ENCODE measurements at regions not wholly inside any gene's neighbourhood (a gene's known extent, or its start where the extent isn't known, plus 50 kb on each side); places are given as distances from the start of the nearest gene placed in this dataset.

DNA sequence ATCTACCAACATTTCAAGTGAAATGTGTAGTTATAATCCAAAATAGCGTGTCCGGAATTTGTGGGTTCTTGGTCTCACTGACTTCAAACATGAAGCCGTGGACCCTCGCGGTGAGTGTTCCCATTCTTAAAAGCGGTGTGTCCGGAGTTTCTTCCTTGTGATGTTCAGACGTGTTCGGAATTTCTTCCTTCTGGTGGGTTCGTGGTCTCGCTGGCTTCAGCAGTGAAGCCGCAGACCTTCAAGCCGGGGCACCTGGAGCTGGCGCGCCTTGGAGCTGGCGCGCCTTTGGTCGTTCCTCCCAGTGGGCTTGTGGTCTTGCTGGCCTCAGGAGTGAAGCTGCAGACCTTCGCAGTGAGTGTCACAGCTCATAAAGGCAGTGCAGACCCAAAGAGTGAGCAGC, 291.5 kb upstream of the EYS start:
- 94% methylated on average over 17 of the region's 19 CpGs for WGBS (ENCODE audit: missing lambda C conversion rate)
- ATAC-seq, result no peak
- no peak for DNase-seq (ENCODE audit: low read depth in 1 of 2, low spot score in 1 of 2)
- POLR2A ChIA-PET, result no interaction called here
- FAIRE-seq, result no peak
- CTCF ChIA-PET, result no interaction called here
- H3K4me2 ChIP-seq, result no peak overlapping the region
- H3K4me3 ChIP-seq, result no peak overlapping the region
- no peak overlapping the region for H3K27ac ChIP-seq
- TF ChIP-seq POLR2A (IDR thresholded peaks at IDR 0.05; ENCODE audit: low read length) (no peak), CBX2 (IDR thresholded peaks at IDR 0.05; ENCODE audit: borderline replicate concordance, low read depth) (no peak), ESRRA (IDR thresholded peaks at IDR 0.05; ENCODE audit: borderline replicate concordance, low read length) (no peak), ZC3H11A (IDR thresholded peaks at IDR 0.05) (no peak), FOSB (CRISPR knock-in tag; IDR thresholded peaks at IDR 0.05) (no peak), RNF2 (IDR thresholded peaks at IDR 0.05; ENCODE audit: borderline replicate concordance, low read depth) (no peak)
- TF ChIP-seq, protein P1, sequence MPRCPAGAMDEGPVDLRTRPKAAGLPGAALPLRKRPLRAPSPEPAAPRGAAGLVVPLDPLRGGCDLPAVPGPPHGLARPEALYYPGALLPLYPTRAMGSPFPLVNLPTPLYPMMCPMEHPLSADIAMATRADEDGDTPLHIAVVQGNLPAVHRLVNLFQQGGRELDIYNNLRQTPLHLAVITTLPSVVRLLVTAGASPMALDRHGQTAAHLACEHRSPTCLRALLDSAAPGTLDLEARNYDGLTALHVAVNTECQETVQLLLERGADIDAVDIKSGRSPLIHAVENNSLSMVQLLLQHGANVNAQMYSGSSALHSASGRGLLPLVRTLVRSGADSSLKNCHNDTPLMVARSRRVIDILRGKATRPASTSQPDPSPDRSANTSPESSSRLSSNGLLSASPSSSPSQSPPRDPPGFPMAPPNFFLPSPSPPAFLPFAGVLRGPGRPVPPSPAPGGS (IDR thresholded peaks at IDR 0.05), result no peak
- TF ChIP-seq, protein P2, sequence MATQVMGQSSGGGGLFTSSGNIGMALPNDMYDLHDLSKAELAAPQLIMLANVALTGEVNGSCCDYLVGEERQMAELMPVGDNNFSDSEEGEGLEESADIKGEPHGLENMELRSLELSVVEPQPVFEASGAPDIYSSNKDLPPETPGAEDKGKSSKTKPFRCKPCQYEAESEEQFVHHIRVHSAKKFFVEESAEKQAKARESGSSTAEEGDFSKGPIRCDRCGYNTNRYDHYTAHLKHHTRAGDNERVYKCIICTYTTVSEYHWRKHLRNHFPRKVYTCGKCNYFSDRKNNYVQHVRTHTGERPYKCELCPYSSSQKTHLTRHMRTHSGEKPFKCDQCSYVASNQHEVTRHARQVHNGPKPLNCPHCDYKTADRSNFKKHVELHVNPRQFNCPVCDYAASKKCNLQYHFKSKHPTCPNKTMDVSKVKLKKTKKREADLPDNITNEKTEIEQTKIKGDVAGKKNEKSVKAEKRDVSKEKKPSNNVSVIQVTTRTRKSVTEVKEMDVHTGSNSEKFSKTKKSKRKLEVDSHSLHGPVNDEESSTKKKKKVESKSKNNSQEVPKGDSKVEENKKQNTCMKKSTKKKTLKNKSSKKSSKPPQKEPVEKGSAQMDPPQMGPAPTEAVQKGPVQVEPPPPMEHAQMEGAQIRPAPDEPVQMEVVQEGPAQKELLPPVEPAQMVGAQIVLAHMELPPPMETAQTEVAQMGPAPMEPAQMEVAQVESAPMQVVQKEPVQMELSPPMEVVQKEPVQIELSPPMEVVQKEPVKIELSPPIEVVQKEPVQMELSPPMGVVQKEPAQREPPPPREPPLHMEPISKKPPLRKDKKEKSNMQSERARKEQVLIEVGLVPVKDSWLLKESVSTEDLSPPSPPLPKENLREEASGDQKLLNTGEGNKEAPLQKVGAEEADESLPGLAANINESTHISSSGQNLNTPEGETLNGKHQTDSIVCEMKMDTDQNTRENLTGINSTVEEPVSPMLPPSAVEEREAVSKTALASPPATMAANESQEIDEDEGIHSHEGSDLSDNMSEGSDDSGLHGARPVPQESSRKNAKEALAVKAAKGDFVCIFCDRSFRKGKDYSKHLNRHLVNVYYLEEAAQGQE (IDR thresholded peaks at IDR 0.05), result no peak
- TF ChIP-seq, protein P3, sequence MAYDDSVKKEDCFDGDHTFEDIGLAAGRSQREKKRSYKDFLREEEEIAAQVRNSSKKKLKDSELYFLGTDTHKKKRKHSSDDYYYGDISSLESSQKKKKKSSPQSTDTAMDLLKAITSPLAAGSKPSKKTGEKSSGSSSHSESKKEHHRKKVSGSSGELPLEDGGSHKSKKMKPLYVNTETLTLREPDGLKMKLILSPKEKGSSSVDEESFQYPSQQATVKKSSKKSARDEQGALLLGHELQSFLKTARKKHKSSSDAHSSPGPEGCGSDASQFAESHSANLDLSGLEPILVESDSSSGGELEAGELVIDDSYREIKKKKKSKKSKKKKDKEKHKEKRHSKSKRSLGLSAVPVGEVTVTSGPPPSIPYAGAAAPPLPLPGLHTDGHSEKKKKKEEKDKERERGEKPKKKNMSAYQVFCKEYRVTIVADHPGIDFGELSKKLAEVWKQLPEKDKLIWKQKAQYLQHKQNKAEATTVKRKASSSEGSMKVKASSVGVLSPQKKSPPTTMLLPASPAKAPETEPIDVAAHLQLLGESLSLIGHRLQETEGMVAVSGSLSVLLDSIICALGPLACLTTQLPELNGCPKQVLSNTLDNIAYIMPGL (CRISPR knock-in tag; IDR thresholded peaks at IDR 0.05; ENCODE audit: borderline replicate concordance), result no peak
- H3K4me1 ChIP-seq, result no peaks in the 10 kb centered on the region
- H3K9me3 ChIP-seq, result no peaks in the 10 kb centered on the region

DNA sequence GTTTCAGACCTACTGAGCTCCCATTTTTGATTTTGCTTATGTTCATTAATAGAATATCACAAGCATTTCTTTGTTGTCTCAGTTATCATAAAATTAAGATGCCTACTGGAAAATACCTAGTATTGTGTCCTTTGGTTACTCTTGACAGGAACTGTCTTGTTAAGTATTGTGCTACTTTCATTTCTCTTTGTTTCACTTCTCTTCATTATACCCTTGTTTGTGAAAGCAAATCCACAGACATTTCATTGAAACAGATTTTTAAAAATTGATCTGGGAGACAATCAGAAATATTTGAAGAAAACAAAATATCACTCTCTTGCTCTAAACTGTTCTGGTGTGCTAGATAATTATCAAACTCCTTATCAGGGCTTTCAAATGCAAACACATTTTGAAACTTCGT, 290.5 kb upstream of the EYS start:
- Histone ChIP-seq H3K4me1 (no peaks in the 10 kb centered on the region), H3K4me3 (no peak overlapping the region), H3K4me2 (no peak overlapping the region), H3K27ac (no peak overlapping the region), H3K9me3 (no peaks in the 10 kb centered on the region)
- no peak for FAIRE-seq
- TF ChIP-seq CBX2 (IDR thresholded peaks at IDR 0.05; ENCODE audit: borderline replicate concordance, low read depth) (no peak), POLR2AphosphoS2 (conservative IDR thresholded peaks at IDR 0.05; ENCODE audit: low read length) (no peak), GATA3 (IDR thresholded peaks at IDR 0.05; ENCODE audit: borderline replicate concordance) (no peak), JUNB (IDR thresholded peaks at IDR 0.05) (no peak), CHD4 (IDR thresholded peaks at IDR 0.05; ENCODE audit: borderline replicate concordance) (no peak)
- TF ChIP-seq, protein P4, sequence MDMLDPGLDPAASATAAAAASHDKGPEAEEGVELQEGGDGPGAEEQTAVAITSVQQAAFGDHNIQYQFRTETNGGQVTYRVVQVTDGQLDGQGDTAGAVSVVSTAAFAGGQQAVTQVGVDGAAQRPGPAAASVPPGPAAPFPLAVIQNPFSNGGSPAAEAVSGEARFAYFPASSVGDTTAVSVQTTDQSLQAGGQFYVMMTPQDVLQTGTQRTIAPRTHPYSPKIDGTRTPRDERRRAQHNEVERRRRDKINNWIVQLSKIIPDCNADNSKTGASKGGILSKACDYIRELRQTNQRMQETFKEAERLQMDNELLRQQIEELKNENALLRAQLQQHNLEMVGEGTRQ (IDR thresholded peaks at IDR 0.05), result no peak
- TF ChIP-seq, protein P5, sequence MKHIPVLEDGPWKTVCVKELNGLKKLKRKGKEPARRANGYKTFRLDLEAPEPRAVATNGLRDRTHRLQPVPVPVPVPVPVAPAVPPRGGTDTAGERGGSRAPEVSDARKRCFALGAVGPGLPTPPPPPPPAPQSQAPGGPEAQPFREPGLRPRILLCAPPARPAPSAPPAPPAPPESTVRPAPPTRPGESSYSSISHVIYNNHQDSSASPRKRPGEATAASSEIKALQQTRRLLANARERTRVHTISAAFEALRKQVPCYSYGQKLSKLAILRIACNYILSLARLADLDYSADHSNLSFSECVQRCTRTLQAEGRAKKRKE (CRISPR knock-in tag; IDR thresholded peaks at IDR 0.05; ENCODE audit: low read depth), result no peak
- DNase-seq (ENCODE audit: low read depth in 1 of 2, low spot score in 1 of 2), result no peak
- CTCF ChIA-PET, result no interaction called here
- 25% methylated on average over 1 of the region's 1 CpG for WGBS (ENCODE audit: missing lambda C conversion rate)
- POLR2A ChIA-PET, result no interaction called here
- ATAC-seq, result no peak

DNA sequence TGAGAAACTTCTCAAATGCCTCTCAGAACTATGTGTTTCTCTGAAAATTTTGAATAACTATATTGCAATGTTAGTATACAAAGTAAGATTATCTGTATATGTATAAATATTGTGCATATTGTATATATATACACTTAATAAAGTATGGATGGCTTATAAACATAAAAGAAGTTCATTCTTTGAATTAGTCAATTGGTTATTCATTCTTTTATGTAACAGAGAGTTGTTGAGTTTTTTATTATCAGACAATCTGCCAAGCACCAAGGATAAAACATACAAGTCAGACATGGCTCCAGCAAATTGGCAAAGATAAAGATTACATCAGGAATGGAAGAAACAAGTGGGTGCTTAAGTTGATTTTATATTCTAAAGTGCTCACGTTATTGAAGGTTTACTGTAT, 289.1 kb upstream of the EYS start:
- no peak for ATAC-seq
- WGBS (ENCODE audit: missing lambda C conversion rate), result 84% methylated on average over 1 of the region's 1 CpG
- H3K9me3 ChIP-seq, result no peaks in the 10 kb centered on the region
- TF ChIP-seq ZSCAN20 (CRISPR knock-in tag; IDR thresholded peaks at IDR 0.05) (no peak), KDM1A (IDR thresholded peaks at IDR 0.05; ENCODE audit: low read depth) (no peak)
- TF ChIP-seq, protein P1 (IDR thresholded peaks at IDR 0.05), result no peak
- TF ChIP-seq, protein P3 (CRISPR knock-in tag; IDR thresholded peaks at IDR 0.05; ENCODE audit: borderline replicate concordance), result no peak
- TF ChIP-seq, protein P6, sequence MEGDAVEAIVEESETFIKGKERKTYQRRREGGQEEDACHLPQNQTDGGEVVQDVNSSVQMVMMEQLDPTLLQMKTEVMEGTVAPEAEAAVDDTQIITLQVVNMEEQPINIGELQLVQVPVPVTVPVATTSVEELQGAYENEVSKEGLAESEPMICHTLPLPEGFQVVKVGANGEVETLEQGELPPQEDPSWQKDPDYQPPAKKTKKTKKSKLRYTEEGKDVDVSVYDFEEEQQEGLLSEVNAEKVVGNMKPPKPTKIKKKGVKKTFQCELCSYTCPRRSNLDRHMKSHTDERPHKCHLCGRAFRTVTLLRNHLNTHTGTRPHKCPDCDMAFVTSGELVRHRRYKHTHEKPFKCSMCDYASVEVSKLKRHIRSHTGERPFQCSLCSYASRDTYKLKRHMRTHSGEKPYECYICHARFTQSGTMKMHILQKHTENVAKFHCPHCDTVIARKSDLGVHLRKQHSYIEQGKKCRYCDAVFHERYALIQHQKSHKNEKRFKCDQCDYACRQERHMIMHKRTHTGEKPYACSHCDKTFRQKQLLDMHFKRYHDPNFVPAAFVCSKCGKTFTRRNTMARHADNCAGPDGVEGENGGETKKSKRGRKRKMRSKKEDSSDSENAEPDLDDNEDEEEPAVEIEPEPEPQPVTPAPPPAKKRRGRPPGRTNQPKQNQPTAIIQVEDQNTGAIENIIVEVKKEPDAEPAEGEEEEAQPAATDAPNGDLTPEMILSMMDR (IDR thresholded peaks at IDR 0.05), result no peak
- TF ChIP-seq, protein P7, sequence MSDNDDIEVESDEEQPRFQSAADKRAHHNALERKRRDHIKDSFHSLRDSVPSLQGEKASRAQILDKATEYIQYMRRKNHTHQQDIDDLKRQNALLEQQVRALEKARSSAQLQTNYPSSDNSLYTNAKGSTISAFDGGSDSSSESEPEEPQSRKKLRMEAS (IDR thresholded peaks at IDR 0.05), result no peak

More for the DNA sequence above, 289.1 kb upstream of the EYS start:
- POLR2A ChIA-PET, result no interaction called here
- no peak for DNase-seq (ENCODE audit: low read depth in 1 of 2, low spot score in 1 of 2)
- FAIRE-seq, result no peak
- no peak overlapping the region for H3K4me2 ChIP-seq
- CTCF ChIA-PET, result no interaction called here
- H3K27ac ChIP-seq, result no peak overlapping the region
- no peak overlapping the region for H3K4me3 ChIP-seq
- H3K4me1 ChIP-seq, result no peaks in the 10 kb centered on the region

All from A549 (cell line).